Neural progenitor cell (in vitro differentiated cells): ENCODE measurements at regions not wholly inside any gene's neighbourhood (a gene's known extent, or its start where the extent isn't known, plus 50 kb on each side); places are given as distances from the start of the nearest gene placed in this dataset.
"Not testable (repeated sequence)": the region's sequence is repeated elsewhere in the genome, so short reads cannot be mapped to it uniquely, and the experiment has no call there.

Source experiments
- DNase-seq: peaks from one replicate; pipeline ENCODE4 v3.0.0-alpha.2; 2016; ENCODE audit warnings: low spot score
- H2AFZ ChIP-seq: fragments of 200-600 bp; sonication (generic); replicated peaks from 2 replicates; pipeline ENCODE4 v1.6.1; 2016; ENCODE audit warnings: antibody characterized with exemption
- H3F3A ChIP-seq: fragments of 200-600 bp; sonication (generic); 2 replicates; pipeline ENCODE4 v1.6.1; 2016; ENCODE audit warnings: antibody characterized with exemption, low read depth
- H3K27ac ChIP-seq: fragments of 200-600 bp; sonication (generic); 2 replicates; pipeline ENCODE4 v1.5.1; 2016; ENCODE audit warnings: mild to moderate bottlenecking
- H3K27me3 ChIP-seq: fragments of 200-600 bp; sonication (generic); 2 replicates; pipeline ENCODE4 v1.6.1; 2016; ENCODE audit warnings: mild to moderate bottlenecking, moderate library complexity
- H3K36me3 ChIP-seq: fragments of 200-600 bp; sonication (generic); 2 replicates; pipeline ENCODE4 v1.5.1; 2016
- H3K4me1 ChIP-seq: fragments of 200-600 bp; sonication (generic); 2 replicates; pipeline ENCODE4 v1.6.1; 2016; ENCODE audit warnings: mixed run types
- H3K4me2 ChIP-seq: fragments of 200-600 bp; sonication (generic); 2 replicates; pipeline ENCODE4 v1.6.1; 2016
- H3K4me3 ChIP-seq: fragments of 200-600 bp; sonication (generic); 2 replicates; pipeline ENCODE4 v1.5.1; 2016
- H3K79me2 ChIP-seq: fragments of 200-600 bp; sonication (generic); 2 replicates; pipeline ENCODE4 v1.6.1; 2016; ENCODE audit warnings: low read depth
- H3K9ac ChIP-seq: fragments of 200-600 bp; sonication (generic); 2 replicates; pipeline ENCODE4 v1.6.1; 2016
- H3K9me3 ChIP-seq: fragments of 200-600 bp; sonication (generic); 2 replicates; pipeline ENCODE4 v1.5.1; 2016; ENCODE audit warnings: low read depth
- H4K20me1 ChIP-seq: fragments of 200-600 bp; sonication (generic); 2 replicates; pipeline ENCODE4 v1.6.1; 2016; ENCODE audit warnings: low read depth
- H3K27ac Mint-ChIP-seq: 3 replicates; pipeline ENCODE4 v1.8.0; 2021; ENCODE audit warnings: mixed read lengths
- H3K27me3 Mint-ChIP-seq: 2 replicates; pipeline ENCODE4 v1.8.0; 2022; ENCODE audit warnings: low read depth, mild to moderate bottlenecking, inconsistent platforms, moderate library complexity, mixed read lengths; ENCODE audit not compliant: insufficient read depth
- H3K36me3 Mint-ChIP-seq: 3 replicates; pipeline ENCODE4 v1.8.0; 2021; ENCODE audit warnings: mixed read lengths
- H3K4me1 Mint-ChIP-seq: 3 replicates; pipeline ENCODE4 v1.8.0; 2021; ENCODE audit warnings: mixed read lengths
- H3K4me3 Mint-ChIP-seq: 3 replicates; pipeline ENCODE4 v1.8.0; 2021; ENCODE audit warnings: mild to moderate bottlenecking, moderate library complexity, mixed read lengths
- H3K9me3 Mint-ChIP-seq: 3 replicates; pipeline ENCODE4 v1.8.0; 2020; ENCODE audit warnings: mixed read lengths
- CTCF ChIP-seq: fragments of 200-600 bp; sonication (generic); IDR thresholded peaks from 2 replicates; pipeline ENCODE4 v1.5.1; 2017; ENCODE audit warnings: antibody characterized with exemption, mild to moderate bottlenecking
- EZH2 ChIP-seq: fragments of 200-600 bp; sonication (generic); IDR thresholded peaks from 2 replicates; pipeline ENCODE4 v1.6.1; 2017; ENCODE audit warnings: antibody characterized with exemption, mild to moderate bottlenecking, moderate library complexity
- EZH2phosphoT487 ChIP-seq: fragments of 200-600 bp; sonication (generic); IDR thresholded peaks from 2 replicates; pipeline ENCODE4 v1.6.1; 2017; ENCODE audit warnings: antibody characterized with exemption

- H4K20me1 ChIP-seq, H3K36me3 Mint-ChIP-seq, H3K9me3 Mint-ChIP-seq, H3K4me1 ChIP-seq, H3K27ac ChIP-seq, H3K9me3 ChIP-seq, H3K36me3 ChIP-seq, H3K27ac Mint-ChIP-seq, H3K4me3 ChIP-seq, H3F3A ChIP-seq, H3K4me2 ChIP-seq, H3K27me3 Mint-ChIP-seq, H3K27me3 ChIP-seq, H3K4me1 Mint-ChIP-seq, H3K9ac ChIP-seq, DNase-seq, H3K79me2 ChIP-seq, H3K4me3 Mint-ChIP-seq: not testable (repeated sequence)
- H2AFZ ChIP-seq = peak overlapping the region; percentile 76
Observed at GRCh38 chr11:7860844-7861243, 64.1 kb upstream of the OR5P2 start.

GRCh38 chr11:7858006-7858405 lies 61.3 kb upstream of the OR5P2 start:
- H3K9me3 ChIP-seq = no peaks in the 10 kb centered on the region
- H3K27me3 ChIP-seq = no peaks in the 10 kb centered on the region
- H3K4me3 ChIP-seq = no peak overlapping the region
- Mint-ChIP-seq H3K9me3 (no peaks in the 10 kb centered on the region), H3K27ac (no peak overlapping the region), H3K36me3 (no peaks in the 10 kb centered on the region), H3K27me3 (no peaks in the 10 kb centered on the region), H3K4me1 (peaks cover 8% of the 10 kb centered on the region), H3K4me3 (no peak overlapping the region)
- no peaks in the 10 kb centered on the region for H4K20me1 ChIP-seq
- no peak for DNase-seq
- no peak overlapping the region for H3K27ac ChIP-seq
- H3F3A ChIP-seq = no peaks in the 10 kb centered on the region
- H3K79me2 ChIP-seq = no peaks in the 10 kb centered on the region
- TF ChIP-seq EZH2 = no peak
- no peak for TF ChIP-seq CTCF
- TF ChIP-seq EZH2phosphoT487 = no peak
- H3K36me3 ChIP-seq = no peaks in the 10 kb centered on the region
- H3K4me2 ChIP-seq = no peak overlapping the region
- H2AFZ ChIP-seq = peak overlapping the region; percentile 59
- H3K4me1 ChIP-seq = no peaks in the 10 kb centered on the region
- no peak overlapping the region for H3K9ac ChIP-seq

GRCh38 chr11:7851391-7851790 lies 54.6 kb upstream of the OR5P2 start:
- Mint-ChIP-seq H3K27ac (no peak overlapping the region), H3K27me3 (no peaks in the 10 kb centered on the region), H3K4me1 (peaks cover 2% of the 10 kb centered on the region), H3K36me3 (no peaks in the 10 kb centered on the region), H3K4me3 (no peak overlapping the region), H3K9me3 (no peaks in the 10 kb centered on the region)
- H3K4me3 ChIP-seq = no peak overlapping the region
- H3F3A ChIP-seq = no peaks in the 10 kb centered on the region
- no peak for DNase-seq
- H3K9me3 ChIP-seq = no peaks in the 10 kb centered on the region
- no peak overlapping the region for H3K27ac ChIP-seq
- TF ChIP-seq CTCF (peak; percentile 25), EZH2phosphoT487 (no peak)
- H3K9ac ChIP-seq = no peak overlapping the region
- no peaks in the 10 kb centered on the region for H3K36me3 ChIP-seq
- no peaks in the 10 kb centered on the region for H3K27me3 ChIP-seq
- no peak overlapping the region for H2AFZ ChIP-seq
- no peaks in the 10 kb centered on the region for H4K20me1 ChIP-seq
- no peaks in the 10 kb centered on the region for H3K79me2 ChIP-seq
- no peaks in the 10 kb centered on the region for H3K4me1 ChIP-seq
- no peak overlapping the region for H3K4me2 ChIP-seq

- Mint-ChIP-seq H3K36me3 (no peaks in the 10 kb centered on the region), H3K27me3 (no peaks in the 10 kb centered on the region), H3K4me3 (no peak overlapping the region), H3K9me3 (no peaks in the 10 kb centered on the region), H3K27ac (no peak overlapping the region), H3K4me1 (peaks cover 2% of the 10 kb centered on the region)
- TF ChIP-seq EZH2 (no peak), EZH2phosphoT487 (no peak), CTCF (no peak)
- Histone ChIP-seq H3K79me2 (no peaks in the 10 kb centered on the region), H3K9ac (no peak overlapping the region), H3K27me3 (no peaks in the 10 kb centered on the region), H3K4me2 (no peak overlapping the region), H3K36me3 (no peaks in the 10 kb centered on the region), H3K4me1 (no peaks in the 10 kb centered on the region), H2AFZ (peak overlapping the region; percentile 93), H3F3A (no peaks in the 10 kb centered on the region), H3K9me3 (no peaks in the 10 kb centered on the region), H4K20me1 (no peaks in the 10 kb centered on the region), H3K27ac (no peak overlapping the region), H3K4me3 (no peak overlapping the region)
- no peak for DNase-seq
Observed at GRCh38 chr11:7849018-7849417, 52.3 kb upstream of the OR5P2 start.
